ENCODE measurements at regions not wholly inside any gene's neighbourhood (a gene's known extent, or its start where the extent isn't known, plus 50 kb on each side); places are given as distances from the start of the nearest gene placed in this dataset.

DNA sequence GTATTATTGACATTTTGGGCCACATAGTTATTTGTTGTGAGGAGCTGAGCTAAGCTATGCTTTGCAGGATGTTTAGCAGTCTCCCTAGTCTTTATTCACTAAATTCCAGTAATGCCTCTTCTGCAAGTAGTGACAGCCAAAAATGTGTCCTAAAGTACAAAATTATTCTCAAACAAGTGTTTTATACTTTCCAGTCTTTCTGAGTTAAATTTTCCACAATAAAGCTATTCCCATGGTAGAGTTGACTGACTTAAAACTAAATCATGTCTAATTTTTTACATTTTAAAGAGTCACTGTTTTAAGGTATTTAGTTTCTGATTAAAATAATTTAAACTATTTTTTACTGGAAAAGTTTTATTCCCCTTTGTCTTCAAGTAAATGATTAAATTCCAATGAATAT lies 717.8 kb upstream of the HS3ST5 start:
- H3K36me3 ChIP-seq (replicated peaks in 1 of 2; ENCODE audit: control insufficient read depth in 1 of 2, insufficient read depth in 2 of 2, low read length in 1 of 2), result no peaks in the 10 kb centered on the region
- no peaks in the 10 kb centered on the region for H3K27me3 ChIP-seq (ENCODE audit: insufficient read depth)
- H3K79me2 ChIP-seq (ENCODE audit: insufficient read depth), result no peaks in the 10 kb centered on the region
- no peak overlapping the region for H3K4me3 ChIP-seq (ENCODE audit: low read depth in 2 of 2, low read length in 1 of 2)
- CTCF ChIA-PET, result no interaction called here
- no peak overlapping the region for H3K9ac ChIP-seq
- H3K27ac ChIP-seq (ENCODE audit: low read depth in 2 of 2, low read length in 1 of 2), result no peak overlapping the region
- no peaks in the 10 kb centered on the region for H3K9me2 ChIP-seq
- no peaks in the 10 kb centered on the region for H4K20me1 ChIP-seq (ENCODE audit: insufficient read depth)
- POLR2A ChIA-PET, result no interaction called here
- peaks cover 8% of the 10 kb centered on the region; the same call in 1 of the 2 replicates for H3K9me3 ChIP-seq
- no peaks in the 10 kb centered on the region for H3K4me1 ChIP-seq (ENCODE audit: control insufficient read depth in 1 of 2, insufficient read depth in 2 of 2, low read depth in 1 of 2, low read length in 1 of 2)
- no peak for DNase-seq
- no peaks in the 10 kb centered on the region for H3F3A ChIP-seq (replicated peaks; ENCODE audit: insufficient read depth)
- H2AFZ ChIP-seq (ENCODE audit: low read depth), result no peak overlapping the region
- no peak overlapping the region for H3K4me2 ChIP-seq
- TF ChIP-seq NRF1 (IDR thresholded peaks at IDR 0.05; ENCODE audit: low read depth, low read length), result no peak
- TF ChIP-seq, protein P1, sequence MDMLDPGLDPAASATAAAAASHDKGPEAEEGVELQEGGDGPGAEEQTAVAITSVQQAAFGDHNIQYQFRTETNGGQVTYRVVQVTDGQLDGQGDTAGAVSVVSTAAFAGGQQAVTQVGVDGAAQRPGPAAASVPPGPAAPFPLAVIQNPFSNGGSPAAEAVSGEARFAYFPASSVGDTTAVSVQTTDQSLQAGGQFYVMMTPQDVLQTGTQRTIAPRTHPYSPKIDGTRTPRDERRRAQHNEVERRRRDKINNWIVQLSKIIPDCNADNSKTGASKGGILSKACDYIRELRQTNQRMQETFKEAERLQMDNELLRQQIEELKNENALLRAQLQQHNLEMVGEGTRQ (IDR thresholded peaks at IDR 0.05; ENCODE audit: borderline replicate concordance, low read depth, low read length), result no peak
- TF ChIP-seq SMC3 (IDR thresholded peaks at IDR 0.05; ENCODE audit: low read depth, low read length), result no peak
- no peak for TF ChIP-seq FOXM1 (IDR thresholded peaks at IDR 0.05; ENCODE audit: low read depth)
- TF ChIP-seq RFX5 (IDR thresholded peaks at IDR 0.05; ENCODE audit: low read length), result no peak
- no peak for TF ChIP-seq TEAD4 (IDR thresholded peaks at IDR 0.05; ENCODE audit: borderline replicate concordance, insufficient read depth)

DNA sequence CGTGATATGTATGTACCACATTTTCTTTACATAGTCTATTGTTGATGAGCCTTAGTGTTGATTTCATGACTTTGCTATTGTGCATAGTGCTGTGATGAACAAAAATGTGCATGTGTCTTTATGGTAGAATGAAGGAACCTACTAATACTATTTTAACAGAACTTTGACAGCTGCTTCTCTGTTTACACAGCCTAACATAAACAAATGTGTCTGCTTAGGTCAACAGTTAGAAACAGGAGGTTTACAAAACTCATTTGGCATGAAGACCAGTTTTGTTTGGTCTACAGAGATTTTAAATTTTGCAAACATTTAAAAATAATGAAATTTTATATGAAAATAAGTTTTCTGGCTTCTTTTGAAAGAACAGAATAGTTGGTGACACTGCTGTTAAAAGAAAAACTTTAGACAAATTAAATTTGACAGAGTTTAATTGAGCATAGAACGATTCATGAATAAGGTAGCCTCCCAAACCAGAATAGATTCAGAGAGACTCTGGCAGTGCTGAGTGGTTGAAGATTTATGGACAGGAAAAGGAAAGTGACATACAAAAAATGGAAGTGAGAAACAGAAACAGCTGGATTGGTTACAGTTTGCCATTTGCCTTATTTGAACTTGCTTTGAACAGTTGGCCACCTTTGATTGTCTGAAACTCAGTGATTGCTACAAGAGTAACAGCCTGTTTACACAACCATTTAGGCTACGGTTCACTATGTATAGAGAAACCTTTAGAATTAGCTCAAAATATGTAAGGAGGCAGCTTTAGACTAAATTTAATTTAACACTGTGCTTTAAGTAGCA lies 715.8 kb upstream of the HS3ST5 start:
- DNase-seq, result no peak
- Histone ChIP-seq H3K9me2 (no peaks in the 10 kb centered on the region), H4K20me1 (ENCODE audit: insufficient read depth) (no peaks in the 10 kb centered on the region), H3K9me3 (0 out of 2 replicates have a peak, but pooled peaks cover 4% of the 10 kb centered on the region), H3F3A (replicated peaks; ENCODE audit: insufficient read depth) (no peaks in the 10 kb centered on the region), H3K4me3 (ENCODE audit: low read depth in 2 of 2, low read length in 1 of 2) (no peak overlapping the region), H3K36me3 (replicated peaks in 1 of 2; ENCODE audit: control insufficient read depth in 1 of 2, insufficient read depth in 2 of 2, low read length in 1 of 2) (no peaks in the 10 kb centered on the region), H2AFZ (ENCODE audit: low read depth) (no peak overlapping the region), H3K4me2 (no peak overlapping the region), H3K9ac (no peak overlapping the region), H3K4me1 (ENCODE audit: control insufficient read depth in 1 of 2, insufficient read depth in 2 of 2, low read depth in 1 of 2, low read length in 1 of 2) (no peaks in the 10 kb centered on the region), H3K27me3 (ENCODE audit: insufficient read depth) (no peaks in the 10 kb centered on the region), H3K27ac (ENCODE audit: low read depth in 2 of 2, low read length in 1 of 2) (no peak overlapping the region), H3K79me2 (ENCODE audit: insufficient read depth) (no peaks in the 10 kb centered on the region)
- TF ChIP-seq, protein P1 (IDR thresholded peaks at IDR 0.05; ENCODE audit: borderline replicate concordance, low read depth, low read length), result no peak
- TF ChIP-seq, protein P2, sequence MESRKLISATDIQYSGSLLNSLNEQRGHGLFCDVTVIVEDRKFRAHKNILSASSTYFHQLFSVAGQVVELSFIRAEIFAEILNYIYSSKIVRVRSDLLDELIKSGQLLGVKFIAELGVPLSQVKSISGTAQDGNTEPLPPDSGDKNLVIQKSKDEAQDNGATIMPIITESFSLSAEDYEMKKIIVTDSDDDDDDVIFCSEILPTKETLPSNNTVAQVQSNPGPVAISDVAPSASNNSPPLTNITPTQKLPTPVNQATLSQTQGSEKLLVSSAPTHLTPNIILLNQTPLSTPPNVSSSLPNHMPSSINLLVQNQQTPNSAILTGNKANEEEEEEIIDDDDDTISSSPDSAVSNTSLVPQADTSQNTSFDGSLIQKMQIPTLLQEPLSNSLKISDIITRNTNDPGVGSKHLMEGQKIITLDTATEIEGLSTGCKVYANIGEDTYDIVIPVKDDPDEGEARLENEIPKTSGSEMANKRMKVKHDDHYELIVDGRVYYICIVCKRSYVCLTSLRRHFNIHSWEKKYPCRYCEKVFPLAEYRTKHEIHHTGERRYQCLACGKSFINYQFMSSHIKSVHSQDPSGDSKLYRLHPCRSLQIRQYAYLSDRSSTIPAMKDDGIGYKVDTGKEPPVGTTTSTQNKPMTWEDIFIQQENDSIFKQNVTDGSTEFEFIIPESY (IDR thresholded peaks at IDR 0.05; ENCODE audit: borderline replicate concordance, low read depth), result no peak
- TF ChIP-seq GABPA (IDR thresholded peaks at IDR 0.05; ENCODE audit: low read depth) (no peak), TCF12 (IDR thresholded peaks at IDR 0.05) (no peak), FOXM1 (IDR thresholded peaks at IDR 0.05; ENCODE audit: low read depth) (no peak), RCOR1 (IDR thresholded peaks at IDR 0.05; ENCODE audit: low read length) (no peak), ELF1 (IDR thresholded peaks at IDR 0.05) (no peak), FOXJ3 (CRISPR knock-in tag; IDR thresholded peaks at IDR 0.05) (no peak), YY1 (IDR thresholded peaks at IDR 0.05; ENCODE audit: low read depth) (no peak), EZH2phosphoT487 (IDR thresholded peaks at IDR 0.05; ENCODE audit: borderline replicate concordance, low read depth) (no peak), TEAD4 (IDR thresholded peaks at IDR 0.05; ENCODE audit: borderline replicate concordance, insufficient read depth) (no peak), NRF1 (IDR thresholded peaks at IDR 0.05; ENCODE audit: low read depth, low read length) (no peak)
- TF ChIP-seq, protein P3, sequence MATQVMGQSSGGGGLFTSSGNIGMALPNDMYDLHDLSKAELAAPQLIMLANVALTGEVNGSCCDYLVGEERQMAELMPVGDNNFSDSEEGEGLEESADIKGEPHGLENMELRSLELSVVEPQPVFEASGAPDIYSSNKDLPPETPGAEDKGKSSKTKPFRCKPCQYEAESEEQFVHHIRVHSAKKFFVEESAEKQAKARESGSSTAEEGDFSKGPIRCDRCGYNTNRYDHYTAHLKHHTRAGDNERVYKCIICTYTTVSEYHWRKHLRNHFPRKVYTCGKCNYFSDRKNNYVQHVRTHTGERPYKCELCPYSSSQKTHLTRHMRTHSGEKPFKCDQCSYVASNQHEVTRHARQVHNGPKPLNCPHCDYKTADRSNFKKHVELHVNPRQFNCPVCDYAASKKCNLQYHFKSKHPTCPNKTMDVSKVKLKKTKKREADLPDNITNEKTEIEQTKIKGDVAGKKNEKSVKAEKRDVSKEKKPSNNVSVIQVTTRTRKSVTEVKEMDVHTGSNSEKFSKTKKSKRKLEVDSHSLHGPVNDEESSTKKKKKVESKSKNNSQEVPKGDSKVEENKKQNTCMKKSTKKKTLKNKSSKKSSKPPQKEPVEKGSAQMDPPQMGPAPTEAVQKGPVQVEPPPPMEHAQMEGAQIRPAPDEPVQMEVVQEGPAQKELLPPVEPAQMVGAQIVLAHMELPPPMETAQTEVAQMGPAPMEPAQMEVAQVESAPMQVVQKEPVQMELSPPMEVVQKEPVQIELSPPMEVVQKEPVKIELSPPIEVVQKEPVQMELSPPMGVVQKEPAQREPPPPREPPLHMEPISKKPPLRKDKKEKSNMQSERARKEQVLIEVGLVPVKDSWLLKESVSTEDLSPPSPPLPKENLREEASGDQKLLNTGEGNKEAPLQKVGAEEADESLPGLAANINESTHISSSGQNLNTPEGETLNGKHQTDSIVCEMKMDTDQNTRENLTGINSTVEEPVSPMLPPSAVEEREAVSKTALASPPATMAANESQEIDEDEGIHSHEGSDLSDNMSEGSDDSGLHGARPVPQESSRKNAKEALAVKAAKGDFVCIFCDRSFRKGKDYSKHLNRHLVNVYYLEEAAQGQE (IDR thresholded peaks at IDR 0.05; ENCODE audit: low read depth, low read length), result no peak
- TF ChIP-seq, protein P4, sequence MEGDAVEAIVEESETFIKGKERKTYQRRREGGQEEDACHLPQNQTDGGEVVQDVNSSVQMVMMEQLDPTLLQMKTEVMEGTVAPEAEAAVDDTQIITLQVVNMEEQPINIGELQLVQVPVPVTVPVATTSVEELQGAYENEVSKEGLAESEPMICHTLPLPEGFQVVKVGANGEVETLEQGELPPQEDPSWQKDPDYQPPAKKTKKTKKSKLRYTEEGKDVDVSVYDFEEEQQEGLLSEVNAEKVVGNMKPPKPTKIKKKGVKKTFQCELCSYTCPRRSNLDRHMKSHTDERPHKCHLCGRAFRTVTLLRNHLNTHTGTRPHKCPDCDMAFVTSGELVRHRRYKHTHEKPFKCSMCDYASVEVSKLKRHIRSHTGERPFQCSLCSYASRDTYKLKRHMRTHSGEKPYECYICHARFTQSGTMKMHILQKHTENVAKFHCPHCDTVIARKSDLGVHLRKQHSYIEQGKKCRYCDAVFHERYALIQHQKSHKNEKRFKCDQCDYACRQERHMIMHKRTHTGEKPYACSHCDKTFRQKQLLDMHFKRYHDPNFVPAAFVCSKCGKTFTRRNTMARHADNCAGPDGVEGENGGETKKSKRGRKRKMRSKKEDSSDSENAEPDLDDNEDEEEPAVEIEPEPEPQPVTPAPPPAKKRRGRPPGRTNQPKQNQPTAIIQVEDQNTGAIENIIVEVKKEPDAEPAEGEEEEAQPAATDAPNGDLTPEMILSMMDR (IDR thresholded peaks at IDR 0.05), result no peak
- 24% methylated on average over 3 of the region's 3 CpGs for WGBS (ENCODE audit: low lambda C conversion rate)
- CTCF ChIA-PET, result no interaction called here
- POLR2A ChIA-PET, result no interaction called here

Measured in SK-N-SH (cell line).